ENCODE measurements at regions not wholly inside any gene's neighbourhood (a gene's known extent, or its start where the extent isn't known, plus 50 kb on each side); places are given as distances from the start of the nearest gene placed in this dataset.

GRCh38 chr10:76642358-76642757 is 995.2 kb downstream of the KCNMA1 start:
- Histone ChIP-seq H3K27me3 (ENCODE audit: insufficient read depth, low read depth) (no peaks in the 10 kb centered on the region), H3K4me2 (no peak overlapping the region), H4K20me1 (ENCODE audit: insufficient read depth) (no peaks in the 10 kb centered on the region), H3K9ac (no peak overlapping the region), H2AFZ (ENCODE audit: low read depth) (no peak overlapping the region), H3K4me1 (ENCODE audit: low read depth, poor library complexity, severe bottlenecking) (no peaks in the 10 kb centered on the region), H3K36me3 (ENCODE audit: insufficient read depth) (no peaks in the 10 kb centered on the region), H3K4me3 (IDR thresholded peaks at IDR 0.05; ENCODE audit: insufficient read depth, low read depth, low read length) (no peak overlapping the region), H3K79me2 (ENCODE audit: insufficient read depth, low read depth) (no peaks in the 10 kb centered on the region), H3K27ac (no peak overlapping the region)
- no peak for TF ChIP-seq CTCF (conservative IDR thresholded peaks at IDR 0.05; ENCODE audit: low read depth, low read length)

GRCh38 chr10:76641215-76641614 is 996.4 kb downstream of the KCNMA1 start:
- Histone ChIP-seq H3K36me3 (ENCODE audit: insufficient read depth) (no peaks in the 10 kb centered on the region), H3K4me3 (IDR thresholded peaks at IDR 0.05; ENCODE audit: insufficient read depth, low read depth, low read length) (no peak overlapping the region), H3K79me2 (ENCODE audit: insufficient read depth, low read depth) (no peaks in the 10 kb centered on the region), H3K4me2 (no peak overlapping the region), H3K4me1 (ENCODE audit: low read depth, poor library complexity, severe bottlenecking) (no peaks in the 10 kb centered on the region), H2AFZ (ENCODE audit: low read depth) (no peak overlapping the region), H3K27me3 (ENCODE audit: insufficient read depth, low read depth) (no peaks in the 10 kb centered on the region), H3K27ac (no peak overlapping the region), H4K20me1 (ENCODE audit: insufficient read depth) (no peaks in the 10 kb centered on the region), H3K9ac (no peak overlapping the region)
- no peak for TF ChIP-seq CTCF (conservative IDR thresholded peaks at IDR 0.05; ENCODE audit: low read depth, low read length)

- Histone ChIP-seq H3K4me1 (ENCODE audit: low read depth, poor library complexity, severe bottlenecking) (no peaks in the 10 kb centered on the region), H3K9ac (no peak overlapping the region), H3K4me2 (no peak overlapping the region), H3K36me3 (ENCODE audit: insufficient read depth) (no peaks in the 10 kb centered on the region), H3K27me3 (ENCODE audit: insufficient read depth, low read depth) (no peaks in the 10 kb centered on the region), H3K27ac (no peak overlapping the region), H3K4me3 (IDR thresholded peaks at IDR 0.05; ENCODE audit: insufficient read depth, low read depth, low read length) (no peak overlapping the region), H4K20me1 (ENCODE audit: insufficient read depth) (no peaks in the 10 kb centered on the region), H2AFZ (ENCODE audit: low read depth) (no peak overlapping the region), H3K79me2 (ENCODE audit: insufficient read depth, low read depth) (no peaks in the 10 kb centered on the region)
- no peak for TF ChIP-seq CTCF (conservative IDR thresholded peaks at IDR 0.05; ENCODE audit: low read depth, low read length)
Measured at GRCh38 chr10:76640806-76641205, 996.8 kb downstream of the KCNMA1 start.

- Histone ChIP-seq H2AFZ (ENCODE audit: low read depth) (no peak overlapping the region), H4K20me1 (ENCODE audit: insufficient read depth) (no peaks in the 10 kb centered on the region), H3K9ac (no peak overlapping the region), H3K36me3 (ENCODE audit: insufficient read depth) (no peaks in the 10 kb centered on the region), H3K4me3 (IDR thresholded peaks at IDR 0.05; ENCODE audit: insufficient read depth, low read depth, low read length) (no peak overlapping the region), H3K27me3 (ENCODE audit: insufficient read depth, low read depth) (no peaks in the 10 kb centered on the region), H3K4me2 (no peak overlapping the region), H3K4me1 (ENCODE audit: low read depth, poor library complexity, severe bottlenecking) (no peaks in the 10 kb centered on the region), H3K79me2 (ENCODE audit: insufficient read depth, low read depth) (no peaks in the 10 kb centered on the region), H3K27ac (no peak overlapping the region)
- TF ChIP-seq CTCF (conservative IDR thresholded peaks at IDR 0.05; ENCODE audit: low read depth, low read length): peak; percentile 46
Measured at GRCh38 chr10:76632767-76633051, 1004.9 kb downstream of the KCNMA1 start.

Measured in KMS-11 (cell line).